Panc1 (cell line): ENCODE measurements at regions not wholly inside any gene's neighbourhood (a gene's known extent, or its start where the extent isn't known, plus 50 kb on each side); places are given as distances from the start of the nearest gene placed in this dataset.

ENCODE experiments used
- POLR2AphosphoS5 ChIP-seq: IDR thresholded peaks from 2 replicates; pipeline ENCODE4 v1.6.1; 2012; ENCODE audit warnings: mild to moderate bottlenecking, low read depth, low read length, moderate library complexity
- SIN3A ChIP-seq: IDR thresholded peaks from 2 replicates; pipeline ENCODE4 v1.6.1; 2012; ENCODE audit warnings: low read depth, mild to moderate bottlenecking, low read length, moderate library complexity, borderline replicate concordance; ENCODE audit not compliant: insufficient read depth
- TF ChIP-seq, protein P1 (sequence below): fragments of 450-650 bp; IDR thresholded peaks from 2 replicates; pipeline ENCODE4 v1.5.1; 2017; ENCODE audit warnings: mild to moderate bottlenecking

DNA sequence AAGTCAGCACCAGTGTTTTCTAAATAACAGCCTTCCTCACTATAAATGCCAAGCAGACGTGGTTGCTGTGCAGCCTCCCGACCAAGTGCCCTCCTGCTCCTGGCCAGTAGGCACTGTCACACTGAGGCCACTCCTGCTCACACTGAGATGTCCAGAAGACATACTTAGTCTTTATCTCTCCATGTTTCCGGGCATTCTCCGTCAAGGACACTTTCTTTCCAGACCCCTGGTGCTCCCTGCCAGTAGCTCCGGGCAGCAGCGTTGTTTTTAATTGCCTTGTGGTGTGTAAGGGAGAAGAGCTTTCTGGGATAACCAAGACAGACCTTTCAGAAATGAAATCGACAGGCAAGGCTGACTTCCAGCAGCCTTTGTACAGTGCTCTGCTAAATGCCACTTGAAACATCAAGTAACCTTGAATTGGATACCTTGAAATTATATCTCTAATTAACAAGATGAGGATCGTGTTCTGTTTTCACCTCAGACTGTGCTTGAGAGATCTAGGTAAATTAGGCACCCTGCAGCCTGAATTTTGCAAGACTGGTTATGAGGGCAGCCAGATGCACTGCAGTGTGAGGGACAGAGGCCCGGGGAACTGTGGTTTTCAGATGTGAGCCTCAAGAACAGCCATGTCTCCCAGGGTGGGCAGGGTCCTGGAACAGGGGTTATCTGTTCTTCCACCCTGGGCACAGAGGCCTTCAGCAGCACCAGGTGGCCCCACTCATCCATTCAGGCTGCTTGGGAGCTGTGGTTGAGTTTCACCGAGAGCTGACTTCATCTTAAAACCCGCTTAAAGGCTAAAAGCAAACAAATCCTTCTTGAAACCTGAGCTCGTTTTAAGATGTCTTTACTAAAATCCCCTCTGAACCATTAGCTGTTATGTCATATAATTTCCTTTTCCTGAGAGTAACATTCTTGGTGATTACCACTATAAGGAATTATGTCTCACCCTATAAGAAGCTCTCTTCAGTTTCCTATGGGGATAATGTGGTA lies 105.5 kb upstream of the IL12A start:
- TF ChIP-seq, protein P1, sequence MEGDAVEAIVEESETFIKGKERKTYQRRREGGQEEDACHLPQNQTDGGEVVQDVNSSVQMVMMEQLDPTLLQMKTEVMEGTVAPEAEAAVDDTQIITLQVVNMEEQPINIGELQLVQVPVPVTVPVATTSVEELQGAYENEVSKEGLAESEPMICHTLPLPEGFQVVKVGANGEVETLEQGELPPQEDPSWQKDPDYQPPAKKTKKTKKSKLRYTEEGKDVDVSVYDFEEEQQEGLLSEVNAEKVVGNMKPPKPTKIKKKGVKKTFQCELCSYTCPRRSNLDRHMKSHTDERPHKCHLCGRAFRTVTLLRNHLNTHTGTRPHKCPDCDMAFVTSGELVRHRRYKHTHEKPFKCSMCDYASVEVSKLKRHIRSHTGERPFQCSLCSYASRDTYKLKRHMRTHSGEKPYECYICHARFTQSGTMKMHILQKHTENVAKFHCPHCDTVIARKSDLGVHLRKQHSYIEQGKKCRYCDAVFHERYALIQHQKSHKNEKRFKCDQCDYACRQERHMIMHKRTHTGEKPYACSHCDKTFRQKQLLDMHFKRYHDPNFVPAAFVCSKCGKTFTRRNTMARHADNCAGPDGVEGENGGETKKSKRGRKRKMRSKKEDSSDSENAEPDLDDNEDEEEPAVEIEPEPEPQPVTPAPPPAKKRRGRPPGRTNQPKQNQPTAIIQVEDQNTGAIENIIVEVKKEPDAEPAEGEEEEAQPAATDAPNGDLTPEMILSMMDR: no peak
- TF ChIP-seq POLR2AphosphoS5 (no peak), SIN3A (no peak)
